GM10266 (cell line): ENCODE measurements at regions not wholly inside any gene's neighbourhood (a gene's known extent, or its start where the extent isn't known, plus 50 kb on each side); places are given as distances from the start of the nearest gene placed in this dataset.

ENCODE experiments used
- DNase-seq: peaks from one replicate; pipeline ENCODE4 v3.0.0; 2012; ENCODE audit errors: extremely low spot score
- TF ChIP-seq, protein P1 (sequence below): IDR thresholded peaks from 2 replicates; pipeline ENCODE4 v1.5.1; 2012; ENCODE audit warnings: mild to moderate bottlenecking, low read depth; ENCODE audit not compliant: control insufficient read depth, insufficient read depth; ENCODE audit errors: missing control alignments

DNA sequence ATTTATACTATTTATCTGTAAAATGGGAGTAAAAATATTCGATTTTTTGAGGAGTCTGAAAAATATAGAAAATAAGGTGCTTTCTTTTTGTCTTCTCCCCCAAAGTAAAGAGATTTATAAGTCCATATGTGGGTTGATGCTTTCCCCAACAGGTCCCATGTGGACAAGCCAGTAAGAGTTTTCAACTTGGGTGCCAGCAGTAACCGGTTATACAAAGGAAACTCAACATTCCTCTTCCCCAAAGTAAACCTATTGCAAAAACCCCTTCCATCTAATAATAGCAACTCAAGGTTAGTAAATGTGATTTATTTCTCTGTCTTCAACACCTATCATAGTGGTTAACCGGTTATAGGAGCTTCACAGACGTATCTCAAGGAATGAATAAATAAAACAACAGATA is 1206.9 kb upstream of the SEL1L start:
- DNase-seq, result no peak
- TF ChIP-seq, protein P1, sequence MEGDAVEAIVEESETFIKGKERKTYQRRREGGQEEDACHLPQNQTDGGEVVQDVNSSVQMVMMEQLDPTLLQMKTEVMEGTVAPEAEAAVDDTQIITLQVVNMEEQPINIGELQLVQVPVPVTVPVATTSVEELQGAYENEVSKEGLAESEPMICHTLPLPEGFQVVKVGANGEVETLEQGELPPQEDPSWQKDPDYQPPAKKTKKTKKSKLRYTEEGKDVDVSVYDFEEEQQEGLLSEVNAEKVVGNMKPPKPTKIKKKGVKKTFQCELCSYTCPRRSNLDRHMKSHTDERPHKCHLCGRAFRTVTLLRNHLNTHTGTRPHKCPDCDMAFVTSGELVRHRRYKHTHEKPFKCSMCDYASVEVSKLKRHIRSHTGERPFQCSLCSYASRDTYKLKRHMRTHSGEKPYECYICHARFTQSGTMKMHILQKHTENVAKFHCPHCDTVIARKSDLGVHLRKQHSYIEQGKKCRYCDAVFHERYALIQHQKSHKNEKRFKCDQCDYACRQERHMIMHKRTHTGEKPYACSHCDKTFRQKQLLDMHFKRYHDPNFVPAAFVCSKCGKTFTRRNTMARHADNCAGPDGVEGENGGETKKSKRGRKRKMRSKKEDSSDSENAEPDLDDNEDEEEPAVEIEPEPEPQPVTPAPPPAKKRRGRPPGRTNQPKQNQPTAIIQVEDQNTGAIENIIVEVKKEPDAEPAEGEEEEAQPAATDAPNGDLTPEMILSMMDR, result no peak

DNA sequence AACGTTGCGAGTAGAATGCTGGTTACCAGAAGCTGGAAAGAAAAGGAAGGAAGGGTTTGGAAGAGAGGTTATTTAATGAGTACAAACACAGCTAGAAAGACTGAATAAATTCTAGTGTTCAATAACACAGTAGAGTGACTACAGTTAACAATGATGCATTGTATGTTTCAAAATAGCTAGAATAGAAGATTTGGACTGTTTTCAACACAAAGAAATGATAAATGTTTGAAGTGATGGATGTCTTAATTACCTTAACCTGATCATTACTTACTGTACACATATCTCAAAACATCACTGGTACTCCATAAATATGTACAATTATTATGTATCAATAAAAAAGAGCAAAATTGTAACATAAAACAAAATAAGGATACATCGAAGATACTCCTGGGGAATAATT is 1221.8 kb upstream of the SEL1L start:
- TF ChIP-seq, protein P1, result no peak
- DNase-seq, result no peak

DNA sequence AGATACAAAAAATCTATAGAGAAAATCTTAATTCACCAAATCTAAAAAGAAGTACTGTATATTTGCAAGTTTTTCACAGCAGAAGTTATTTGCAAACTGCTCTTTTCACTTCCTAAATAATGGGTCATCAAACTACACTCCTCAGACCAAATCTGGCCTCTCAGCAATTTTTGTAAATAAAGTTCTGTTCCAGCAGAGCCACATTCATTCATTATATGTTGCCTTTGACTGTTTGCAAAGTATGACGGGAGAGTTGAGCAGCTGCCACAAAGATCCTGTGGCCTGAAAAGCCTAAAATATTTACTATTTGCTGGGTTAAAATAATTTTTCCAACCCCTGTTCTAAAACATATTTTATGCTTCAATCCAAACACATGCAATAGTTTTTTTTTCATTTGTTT is 1222.3 kb upstream of the SEL1L start:
- TF ChIP-seq, protein P1, result no peak
- DNase-seq, result no peak

DNA sequence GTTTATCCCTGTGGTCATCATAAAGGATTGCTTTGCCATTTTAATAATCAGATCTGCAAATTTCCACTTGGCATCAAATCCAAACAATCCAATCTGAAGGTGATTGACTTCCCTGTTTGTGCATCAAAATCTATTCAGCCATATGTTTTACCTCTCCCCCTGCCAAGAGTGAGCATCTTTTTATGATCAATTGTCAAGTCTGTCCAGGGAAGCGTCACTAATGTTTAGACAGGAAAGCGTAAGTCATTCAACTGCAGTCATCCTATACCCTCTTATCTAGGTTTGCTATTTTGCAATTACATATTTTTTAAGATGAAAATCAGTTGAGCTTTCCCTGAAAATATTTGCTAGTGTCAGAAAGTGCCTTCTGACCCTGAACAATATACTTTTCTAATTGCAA is 1224.1 kb upstream of the SEL1L start:
- no peak for DNase-seq
- TF ChIP-seq, protein P1, result no peak

DNA sequence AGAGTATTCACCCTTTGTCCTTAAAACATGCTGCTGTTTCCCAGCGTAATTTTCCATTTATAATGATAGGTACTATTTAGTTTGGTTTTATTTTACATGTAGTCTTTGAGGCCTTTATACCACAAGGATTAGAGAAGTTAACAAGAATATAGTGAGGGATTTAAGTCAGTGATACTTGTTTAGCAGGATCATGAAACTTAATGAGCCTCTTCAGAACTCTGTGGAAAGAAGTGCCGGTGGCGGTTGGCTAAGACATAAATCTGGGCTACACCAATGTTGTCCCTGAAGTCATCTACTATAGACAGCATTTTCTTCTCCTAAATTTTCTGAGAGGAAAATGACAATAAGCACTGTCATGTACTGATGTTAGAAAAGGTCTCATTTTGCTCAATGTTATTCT is 1226.0 kb upstream of the SEL1L start:
- TF ChIP-seq, protein P1, result no peak
- no peak for DNase-seq

DNA sequence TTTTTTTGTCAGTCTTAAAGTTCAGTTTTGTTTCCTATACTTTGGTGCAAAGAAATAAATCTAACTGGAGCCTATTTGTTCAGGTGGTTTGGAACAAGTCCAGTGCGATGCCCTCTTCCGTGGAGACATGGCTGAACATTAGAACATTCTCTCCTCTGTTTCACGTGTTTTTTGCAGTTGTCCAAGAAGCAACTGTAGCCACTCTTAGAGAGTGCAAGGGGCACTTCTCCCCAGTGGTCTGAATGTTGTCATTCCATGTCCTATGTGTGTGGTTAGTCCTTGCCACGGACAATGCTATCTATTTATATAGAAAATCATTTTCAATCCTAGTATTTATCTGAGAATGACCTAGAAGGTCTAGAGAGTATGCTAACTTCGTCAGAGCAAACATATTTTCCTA is 1232.5 kb upstream of the SEL1L start:
- no peak for DNase-seq
- TF ChIP-seq, protein P1, result no peak

DNA sequence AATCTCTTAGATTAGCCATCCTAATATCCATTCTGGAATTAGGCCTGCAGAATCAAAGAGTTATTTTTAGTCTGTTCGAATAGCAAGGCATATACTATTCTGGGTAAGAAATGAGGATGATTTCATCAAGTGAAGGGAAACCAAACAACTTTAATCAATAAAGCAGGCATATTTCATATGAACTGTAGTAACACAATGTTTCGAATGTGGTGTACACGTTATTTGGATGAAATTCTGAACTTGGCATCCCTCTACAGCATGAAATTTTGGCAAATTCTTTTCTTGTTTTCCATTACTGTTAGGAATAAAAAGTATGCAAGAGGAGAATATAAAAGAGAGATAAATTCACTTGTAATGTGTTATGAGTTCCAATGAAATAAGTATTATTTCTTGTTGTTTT is 1233.3 kb upstream of the SEL1L start:
- TF ChIP-seq, protein P1, result no peak
- DNase-seq, result no peak

DNA sequence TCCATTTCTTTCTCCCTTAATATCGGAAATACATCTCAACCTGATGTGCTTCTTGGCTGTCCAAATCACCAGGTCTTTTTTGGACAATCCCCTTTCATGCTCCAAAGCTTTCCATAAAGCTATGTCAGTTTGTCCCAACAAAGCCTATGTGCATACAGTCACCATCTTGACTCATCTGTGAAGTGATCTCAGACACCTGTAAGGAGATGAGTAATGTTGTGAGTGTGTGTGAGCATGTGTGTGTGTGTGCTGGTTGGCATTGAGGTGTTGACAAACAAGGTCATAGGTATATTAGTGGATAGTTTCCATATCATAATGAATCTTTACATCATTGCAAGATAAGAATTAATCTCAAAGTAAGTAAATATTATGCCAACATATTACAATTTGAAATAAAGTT is 1243.3 kb upstream of the SEL1L start:
- TF ChIP-seq, protein P1, result no peak
- DNase-seq, result no peak
